IMR-90 (cell line): ENCODE measurements at regions not wholly inside any gene's neighbourhood (a gene's known extent, or its start where the extent isn't known, plus 50 kb on each side); places are given as distances from the start of the nearest gene placed in this dataset.

Experiments
- CEBPB ChIP-seq: IDR thresholded peaks from 2 replicates; pipeline ENCODE4 v1.6.1; 2012; ENCODE audit warnings: low read depth, low read length, improper control_type of control experiment
- MXI1 ChIP-seq: IDR thresholded peaks from 2 replicates; pipeline ENCODE4 v1.6.1; 2012; ENCODE audit warnings: low read depth, mild to moderate bottlenecking, low read length, moderate library complexity, borderline replicate concordance
- POLR2A ChIP-seq: IDR thresholded peaks from 2 replicates; pipeline ENCODE4 v1.6.1; 2012; ENCODE audit warnings: mild to moderate bottlenecking, low read depth, low read length
- TF ChIP-seq, protein P1 (sequence below): conservative IDR thresholded peaks from 2 replicates; pipeline ENCODE4 v1.5.1; 2012; ENCODE audit warnings: mild to moderate bottlenecking, low read depth, low read length, improper control_type of control experiment

DNA sequence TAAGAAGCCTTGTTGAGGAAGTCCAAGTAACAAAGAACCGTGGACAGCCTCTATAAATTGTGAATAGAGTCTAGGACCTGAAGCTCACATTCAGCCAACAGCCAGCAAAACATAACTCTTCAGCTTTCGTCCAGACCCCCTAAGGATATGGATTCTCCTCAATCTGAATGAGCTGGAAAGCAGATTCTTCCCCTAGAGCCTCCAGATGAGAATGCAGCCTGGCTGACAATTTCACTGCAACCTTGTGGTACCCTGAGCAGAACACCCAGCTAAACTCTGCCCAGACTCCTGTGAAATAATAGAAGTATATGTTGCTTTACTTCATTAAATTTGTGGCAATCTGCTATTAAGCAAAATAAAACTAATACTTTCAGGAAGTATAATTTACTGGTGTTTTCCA, 483.5 kb upstream of the SLC8A1 start:
- no peak for TF ChIP-seq CEBPB
- no peak for TF ChIP-seq MXI1
- TF ChIP-seq, protein P1, sequence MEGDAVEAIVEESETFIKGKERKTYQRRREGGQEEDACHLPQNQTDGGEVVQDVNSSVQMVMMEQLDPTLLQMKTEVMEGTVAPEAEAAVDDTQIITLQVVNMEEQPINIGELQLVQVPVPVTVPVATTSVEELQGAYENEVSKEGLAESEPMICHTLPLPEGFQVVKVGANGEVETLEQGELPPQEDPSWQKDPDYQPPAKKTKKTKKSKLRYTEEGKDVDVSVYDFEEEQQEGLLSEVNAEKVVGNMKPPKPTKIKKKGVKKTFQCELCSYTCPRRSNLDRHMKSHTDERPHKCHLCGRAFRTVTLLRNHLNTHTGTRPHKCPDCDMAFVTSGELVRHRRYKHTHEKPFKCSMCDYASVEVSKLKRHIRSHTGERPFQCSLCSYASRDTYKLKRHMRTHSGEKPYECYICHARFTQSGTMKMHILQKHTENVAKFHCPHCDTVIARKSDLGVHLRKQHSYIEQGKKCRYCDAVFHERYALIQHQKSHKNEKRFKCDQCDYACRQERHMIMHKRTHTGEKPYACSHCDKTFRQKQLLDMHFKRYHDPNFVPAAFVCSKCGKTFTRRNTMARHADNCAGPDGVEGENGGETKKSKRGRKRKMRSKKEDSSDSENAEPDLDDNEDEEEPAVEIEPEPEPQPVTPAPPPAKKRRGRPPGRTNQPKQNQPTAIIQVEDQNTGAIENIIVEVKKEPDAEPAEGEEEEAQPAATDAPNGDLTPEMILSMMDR = no peak
- TF ChIP-seq POLR2A = no peak
